HG03159 (cell line): ENCODE measurements at regions not wholly inside any gene's neighbourhood (a gene's known extent, or its start where the extent isn't known, plus 50 kb on each side); places are given as distances from the start of the nearest gene placed in this dataset.
"Not testable (repeated sequence)": the region's sequence is repeated elsewhere in the genome, so short reads cannot be mapped to it uniquely, and the experiment has no call there.

Source experiments
- ATAC-seq: cut with Tn5 transposase; IDR thresholded peaks from one replicate; pipeline ENCODE4 v1.9.1; 2021; ENCODE audit warnings: mild to moderate bottlenecking, moderate library complexity; ENCODE audit not compliant: unreplicated experiment

- ATAC-seq: no peak
Observed at GRCh38 chr5:136501133-136501532, 135.8 kb upstream of the TRPC7 start.

DNA sequence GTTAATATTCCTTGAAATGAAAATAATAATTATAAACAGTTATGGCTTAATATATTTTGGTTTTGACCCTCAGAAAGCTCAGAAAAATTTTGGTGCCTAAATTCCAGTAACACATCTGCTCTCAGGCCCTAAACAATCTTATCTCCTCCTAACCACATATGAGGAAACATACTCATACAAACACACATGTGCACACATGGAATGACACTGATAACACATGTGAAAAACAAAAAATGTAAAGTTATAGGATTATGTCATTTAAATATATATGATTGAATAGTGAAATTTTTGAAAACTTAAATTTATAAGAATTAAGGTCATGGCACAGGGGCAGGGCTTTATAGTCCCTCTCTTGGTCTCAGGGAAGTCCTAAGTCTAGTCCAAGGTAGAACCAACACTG, 127.2 kb upstream of the TRPC7 start:
- ATAC-seq: no peak

- no peak for ATAC-seq
Observed at GRCh38 chr5:136491806-136492205, 126.5 kb upstream of the TRPC7 start.

- no peak for ATAC-seq
Observed at GRCh38 chr5:136484808-136485325, 119.5 kb upstream of the TRPC7 start.

GRCh38 chr5:136482206-136482605, 116.9 kb upstream of the TRPC7 start:
- ATAC-seq: no peak

GRCh38 chr5:136474466-136474865, 109.1 kb upstream of the TRPC7 start:
- ATAC-seq: no peak

DNA sequence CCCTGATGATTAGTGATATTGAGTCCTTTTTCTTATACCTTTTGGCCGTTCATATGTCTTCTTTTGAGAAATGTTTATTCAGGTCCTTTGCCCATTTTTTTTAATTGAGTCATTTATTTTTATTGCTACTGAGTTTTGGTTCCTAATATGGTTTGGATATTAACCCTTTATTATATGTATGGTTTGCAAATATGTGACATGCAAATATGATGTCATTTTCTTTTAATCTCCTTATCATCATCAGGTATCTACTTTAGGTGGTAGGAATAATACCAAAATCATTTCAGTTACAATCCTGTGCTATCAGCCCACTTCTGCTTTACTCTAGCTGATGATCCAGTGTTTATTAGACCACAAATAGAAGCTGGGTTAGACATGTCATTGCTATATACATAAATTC, 102.3 kb upstream of the TRPC7 start:
- ATAC-seq: no peak

DNA sequence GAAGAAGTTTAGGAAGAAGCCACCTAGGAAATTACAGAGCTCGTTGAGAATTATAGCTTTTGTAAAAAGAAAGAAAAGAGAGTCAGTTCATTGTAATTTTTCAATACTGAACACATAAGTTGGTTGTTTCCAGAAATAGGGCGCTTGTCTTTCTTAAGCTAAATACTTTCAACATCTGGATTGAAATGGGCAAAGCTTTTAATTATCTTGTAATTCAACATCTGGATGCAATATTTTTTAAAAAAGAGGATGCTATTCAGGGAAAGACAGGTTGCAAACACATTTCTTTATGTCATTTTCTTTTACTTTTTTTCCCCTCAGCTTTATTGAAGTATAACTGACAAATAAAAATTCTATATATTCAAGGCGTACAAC, 100.7 kb upstream of the TRPC7 start:
- ATAC-seq: no peak

DNA sequence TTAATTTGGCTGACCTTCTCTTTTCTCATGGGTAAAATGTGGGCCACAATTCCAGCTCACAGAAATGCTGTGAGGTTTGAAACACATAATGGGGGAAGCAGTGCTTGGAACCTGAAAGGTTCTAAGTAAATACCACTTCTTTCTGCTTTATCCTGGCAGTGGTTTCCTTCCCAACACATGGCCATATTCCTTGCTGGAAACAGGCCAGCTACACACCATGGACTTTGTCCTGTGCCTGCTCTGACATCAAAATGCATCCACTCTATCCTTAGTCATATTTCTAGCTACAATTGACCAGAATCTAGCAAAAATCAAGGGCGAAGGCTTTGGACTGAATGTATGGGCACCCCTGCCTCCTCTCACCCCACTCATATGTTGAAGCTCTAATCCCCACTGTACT, 93.1 kb upstream of the TRPC7 start:
- no peak for ATAC-seq

DNA sequence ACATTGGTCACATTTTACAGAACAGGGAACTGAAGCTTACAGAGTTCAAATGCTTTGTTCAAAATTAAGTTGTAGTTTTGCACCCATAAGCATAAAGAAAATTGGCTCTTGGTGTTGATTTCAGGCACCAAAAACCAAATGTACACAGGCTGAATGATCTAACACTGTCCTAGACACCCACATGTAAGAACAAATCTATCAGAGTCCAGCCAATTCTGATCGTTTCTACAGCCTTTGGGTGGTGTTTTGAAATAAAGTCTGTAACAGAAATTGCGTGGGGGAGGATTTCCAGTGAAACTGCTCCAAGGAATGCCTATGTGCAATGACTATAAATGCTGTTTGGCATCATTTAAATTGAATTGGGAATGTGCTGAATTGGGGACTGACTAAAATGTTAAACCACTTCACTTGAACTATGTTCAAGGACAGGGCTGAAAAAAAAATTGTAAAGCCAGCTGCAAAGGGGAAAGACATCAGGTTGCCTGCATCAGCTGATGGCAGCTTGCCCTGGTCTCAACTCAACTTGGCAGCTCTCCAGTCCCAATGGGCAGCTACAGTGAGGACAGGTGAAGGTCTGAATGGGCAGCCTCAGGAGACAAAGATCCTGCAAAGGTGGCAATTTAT, 92.2 kb upstream of the TRPC7 start:
- no peak for ATAC-seq

GRCh38 chr5:136455409-136455808, 90.1 kb upstream of the TRPC7 start:
- no peak for ATAC-seq

GRCh38 chr5:136453986-136454758, 88.8 kb upstream of the TRPC7 start:
- ATAC-seq: no peak

- no peak for ATAC-seq
Observed at GRCh38 chr5:136453199-136453598, 87.9 kb upstream of the TRPC7 start.

- ATAC-seq: not testable (repeated sequence)
Observed at GRCh38 chr5:136447576-136447975, 82.2 kb upstream of the TRPC7 start.

GRCh38 chr5:136446565-136446964, 81.2 kb upstream of the TRPC7 start:
- ATAC-seq: no peak

DNA sequence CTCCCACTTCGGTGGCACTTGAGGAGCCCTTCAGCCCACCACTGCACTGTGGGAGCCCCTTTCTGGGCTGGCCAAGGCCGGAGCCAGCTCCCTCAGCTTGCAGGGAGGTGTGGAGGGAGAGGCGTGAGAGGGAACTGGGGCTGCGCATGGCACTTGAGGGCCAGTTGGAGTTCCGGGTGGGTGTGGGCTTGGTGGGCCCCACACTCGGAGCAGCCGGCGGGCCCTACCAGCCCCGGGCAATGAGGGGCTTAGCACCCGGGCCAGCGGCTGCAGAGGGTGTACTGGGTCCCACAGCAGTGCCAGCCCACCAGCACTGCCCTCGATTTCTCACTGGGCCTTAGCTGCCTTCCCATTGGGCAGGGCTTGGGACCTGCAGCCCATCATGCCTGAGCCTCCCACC, 78.8 kb upstream of the TRPC7 start:
- ATAC-seq: not testable (repeated sequence)

- ATAC-seq: no peak
Observed at GRCh38 chr5:136439367-136439766, 74.0 kb upstream of the TRPC7 start.

DNA sequence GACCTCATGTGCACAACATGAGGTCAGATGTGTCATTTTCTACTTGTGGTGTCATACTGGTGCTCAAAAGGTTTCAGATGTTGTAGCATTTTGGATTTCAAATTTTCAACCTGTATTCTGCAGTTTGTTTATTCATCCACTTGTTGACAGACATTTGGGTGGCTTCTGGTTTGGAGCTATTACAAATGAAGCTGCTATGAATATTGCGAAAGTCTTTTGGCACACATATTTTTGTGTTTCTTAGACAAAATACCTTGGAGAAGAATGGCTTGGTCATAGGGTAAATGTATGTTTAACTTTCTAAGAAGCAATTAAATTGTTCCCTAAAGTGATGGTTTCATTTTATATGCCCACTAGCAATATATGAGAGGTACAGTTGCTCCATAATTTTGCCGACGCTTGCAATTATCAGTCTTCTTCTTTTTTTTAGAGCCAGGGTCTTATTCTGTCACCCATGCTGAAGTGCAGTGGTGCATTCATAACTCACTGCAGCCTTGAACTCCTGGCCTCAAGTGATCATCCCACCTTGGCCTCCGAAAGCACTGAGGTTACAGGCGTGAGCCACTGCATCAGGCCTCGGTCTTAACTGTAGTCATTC, 70.7 kb upstream of the TRPC7 start:
- no peak for ATAC-seq

GRCh38 chr5:136434795-136435194, 69.5 kb upstream of the TRPC7 start:
- no peak for ATAC-seq

GRCh38 chr5:136432705-136433104, 67.4 kb upstream of the TRPC7 start:
- no peak for ATAC-seq

GRCh38 chr5:136430081-136430480, 64.7 kb upstream of the TRPC7 start:
- ATAC-seq: no peak

- ATAC-seq: no peak
Observed at GRCh38 chr5:136427426-136427825, 62.1 kb upstream of the TRPC7 start.
